Upper lobe of right lung (tissue), 1 donor: ENCODE measurements at regions not wholly inside any gene's neighbourhood (a gene's known extent, or its start where the extent isn't known, plus 50 kb on each side); places are given as distances from the start of the nearest gene placed in this dataset.

Source experiments
- ATAC-seq: fragments of 200-7000 bp; cut with Tn5 transposase; one replicate; pipeline ENCODE4 v1.9.1; 2020; ENCODE audit warnings: mild to moderate bottlenecking, moderate library complexity
- DNase-seq: peaks from one replicate; pipeline ENCODE4 v3.0.0-alpha.2; 2020
- H3K27ac ChIP-seq: fragments of 200-600 bp; one replicate; pipeline ENCODE4 v1.8.0; 2022
- H3K27me3 ChIP-seq: fragments of 200-600 bp; one replicate; pipeline ENCODE4 v1.8.0; 2022; ENCODE audit warnings: mild to moderate bottlenecking
- H3K36me3 ChIP-seq: fragments of 200-600 bp; one replicate; pipeline ENCODE4 v1.8.0; 2022
- H3K4me1 ChIP-seq: fragments of 200-600 bp; one replicate; pipeline ENCODE4 v1.8.0; 2022
- H3K4me3 ChIP-seq: fragments of 200-600 bp; one replicate; pipeline ENCODE4 v1.8.0; 2022; ENCODE audit warnings: mild to moderate bottlenecking
- H3K9me3 ChIP-seq: fragments of 200-600 bp; one replicate; pipeline ENCODE4 v1.8.0; 2022
- intact Hi-C: fragments of 100-400 bp; cut with DNase I; formaldehyde crosslinking; loops from one replicate; pipeline ENCODE4 v1.11.0; 2022
- TF ChIP-seq, protein P1 (sequence below): fragments of 200-600 bp; IDR thresholded peaks from one replicate; pipeline ENCODE4 v1.8.0; 2022; ENCODE audit warnings: antibody characterized with exemption
- donor health status: DM: no; HTN: yes; CAD: no; lungs with severe emphysema.

DNA sequence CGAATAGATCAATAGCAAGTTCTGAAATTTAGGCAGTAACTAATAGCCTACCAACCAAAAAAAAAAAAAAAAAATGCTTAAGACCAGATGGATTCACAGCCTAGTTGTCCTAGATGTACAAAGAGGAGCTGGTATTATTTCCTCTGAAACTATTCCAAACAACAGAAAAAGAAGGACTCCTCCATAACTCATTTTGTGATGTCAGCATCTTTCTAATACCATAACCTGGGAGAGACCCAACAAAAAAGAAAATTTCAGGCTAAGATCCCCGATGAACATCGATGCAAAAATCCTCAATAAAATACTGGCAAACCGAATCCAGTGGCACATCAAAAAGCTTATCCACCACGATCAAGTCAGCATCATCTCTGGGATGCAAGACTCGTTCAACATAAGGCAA is 1557.9 kb downstream of the C4orf33 start:
- DNase-seq (no peak), ATAC-seq (no peak)
- TF ChIP-seq, protein P1, sequence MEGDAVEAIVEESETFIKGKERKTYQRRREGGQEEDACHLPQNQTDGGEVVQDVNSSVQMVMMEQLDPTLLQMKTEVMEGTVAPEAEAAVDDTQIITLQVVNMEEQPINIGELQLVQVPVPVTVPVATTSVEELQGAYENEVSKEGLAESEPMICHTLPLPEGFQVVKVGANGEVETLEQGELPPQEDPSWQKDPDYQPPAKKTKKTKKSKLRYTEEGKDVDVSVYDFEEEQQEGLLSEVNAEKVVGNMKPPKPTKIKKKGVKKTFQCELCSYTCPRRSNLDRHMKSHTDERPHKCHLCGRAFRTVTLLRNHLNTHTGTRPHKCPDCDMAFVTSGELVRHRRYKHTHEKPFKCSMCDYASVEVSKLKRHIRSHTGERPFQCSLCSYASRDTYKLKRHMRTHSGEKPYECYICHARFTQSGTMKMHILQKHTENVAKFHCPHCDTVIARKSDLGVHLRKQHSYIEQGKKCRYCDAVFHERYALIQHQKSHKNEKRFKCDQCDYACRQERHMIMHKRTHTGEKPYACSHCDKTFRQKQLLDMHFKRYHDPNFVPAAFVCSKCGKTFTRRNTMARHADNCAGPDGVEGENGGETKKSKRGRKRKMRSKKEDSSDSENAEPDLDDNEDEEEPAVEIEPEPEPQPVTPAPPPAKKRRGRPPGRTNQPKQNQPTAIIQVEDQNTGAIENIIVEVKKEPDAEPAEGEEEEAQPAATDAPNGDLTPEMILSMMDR, result no peak
- H3K9me3 ChIP-seq, result no peaks in the 10 kb centered on the region
- H3K27me3 ChIP-seq, result no peaks in the 10 kb centered on the region
- no peaks in the 10 kb centered on the region for H3K36me3 ChIP-seq
- no peaks in the 10 kb centered on the region for H3K4me1 ChIP-seq
- H3K27ac ChIP-seq, result no peak overlapping the region
- intact Hi-C loops, result no loop called here
- no peak overlapping the region for H3K4me3 ChIP-seq

DNA sequence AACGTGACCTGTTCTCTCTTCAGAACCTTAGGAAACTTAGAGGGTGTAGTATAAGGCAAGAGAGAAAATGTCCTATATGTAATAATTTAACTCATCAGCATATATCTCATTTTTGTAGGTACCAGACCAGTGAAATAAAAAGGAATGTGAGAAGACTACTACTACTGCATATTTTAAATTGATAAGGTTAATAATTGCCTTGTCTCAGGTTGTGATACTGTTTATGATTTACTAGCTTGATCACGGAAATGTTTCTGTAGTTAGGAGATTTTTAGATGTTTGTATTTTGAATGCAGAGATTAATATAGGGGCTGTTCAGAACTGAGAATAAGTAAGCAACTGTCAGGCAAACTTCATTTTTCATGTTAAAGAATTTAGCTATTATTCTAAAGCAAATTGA is 1563.4 kb downstream of the C4orf33 start:
- Histone ChIP-seq H3K27me3 (no peaks in the 10 kb centered on the region), H3K27ac (no peak overlapping the region), H3K9me3 (no peaks in the 10 kb centered on the region), H3K4me3 (no peak overlapping the region), H3K4me1 (no peaks in the 10 kb centered on the region), H3K36me3 (no peaks in the 10 kb centered on the region)
- DNase-seq (no peak), ATAC-seq (no peak)
- intact Hi-C loops, result no loop called here
- TF ChIP-seq, protein P1, result no peak

DNA sequence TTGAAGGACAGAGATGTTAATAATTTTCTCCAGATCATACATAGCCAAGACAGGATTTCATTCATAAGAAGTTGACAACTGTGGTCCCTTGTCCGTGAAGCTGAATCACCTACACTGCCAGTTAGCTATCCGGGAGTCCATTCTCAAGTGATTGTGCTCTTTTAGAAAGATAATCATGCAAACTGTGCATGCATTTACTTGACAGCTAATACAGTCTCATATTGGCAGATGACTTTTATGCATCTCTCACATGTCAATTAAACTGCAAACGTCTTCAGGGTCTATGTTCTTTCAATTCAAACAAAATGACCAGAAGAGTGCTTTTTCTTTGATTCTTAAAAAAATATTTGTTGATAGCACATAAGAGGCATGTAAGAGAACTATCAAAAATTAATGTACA is 1572.9 kb downstream of the C4orf33 start:
- H3K9me3 ChIP-seq, result no peaks in the 10 kb centered on the region
- H3K36me3 ChIP-seq, result no peaks in the 10 kb centered on the region
- intact Hi-C loops, result no loop called here
- TF ChIP-seq, protein P1, result no peak
- H3K4me1 ChIP-seq, result no peaks in the 10 kb centered on the region
- ATAC-seq, result no peak
- H3K27me3 ChIP-seq, result no peaks in the 10 kb centered on the region
- DNase-seq, result no peak
- H3K27ac ChIP-seq, result no peak overlapping the region
- no peak overlapping the region for H3K4me3 ChIP-seq

DNA sequence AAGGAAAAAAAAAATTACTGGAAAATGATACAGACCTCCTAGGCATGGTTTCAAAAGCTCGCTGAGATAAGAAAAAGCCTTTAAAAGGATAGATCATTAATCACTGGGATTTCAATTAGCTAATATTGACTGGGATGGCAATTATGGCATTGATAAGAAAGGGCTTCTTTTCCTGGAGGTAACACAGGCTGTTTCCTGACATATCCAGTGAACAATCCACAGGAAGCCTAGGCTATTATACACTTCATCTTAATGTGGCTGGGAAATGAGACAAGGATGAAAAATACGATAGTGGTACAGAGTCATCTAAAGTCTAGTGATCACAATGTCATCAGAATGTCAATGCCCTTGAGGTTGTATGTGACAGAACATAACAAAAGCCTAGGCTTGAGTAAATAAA is 1579.3 kb downstream of the C4orf33 start:
- Histone ChIP-seq H3K9me3 (no peaks in the 10 kb centered on the region), H3K27ac (no peak overlapping the region), H3K27me3 (no peaks in the 10 kb centered on the region), H3K4me3 (no peak overlapping the region), H3K4me1 (no peaks in the 10 kb centered on the region), H3K36me3 (no peaks in the 10 kb centered on the region)
- no peak for DNase-seq
- TF ChIP-seq, protein P1, result no peak
- intact Hi-C loops, result no loop called here
- ATAC-seq, result no peak

DNA sequence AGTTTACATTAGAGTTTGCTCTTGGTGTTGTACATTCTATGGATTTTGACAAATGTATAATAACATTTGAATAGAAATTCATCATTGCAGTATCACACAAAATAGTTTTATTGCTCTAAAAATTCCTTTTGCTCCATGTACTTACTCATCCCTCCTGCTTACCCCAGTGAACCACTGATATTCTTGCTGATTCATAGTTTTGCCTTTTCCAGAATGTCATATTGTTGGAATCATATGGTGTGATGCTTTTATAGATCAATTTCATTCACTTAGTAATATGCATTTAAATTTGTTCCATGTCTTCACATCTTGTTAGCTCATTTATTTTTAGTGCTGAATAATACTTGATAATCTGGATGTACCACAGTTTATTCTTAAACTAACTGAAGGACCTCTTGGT is 1593.2 kb downstream of the C4orf33 start:
- Histone ChIP-seq H3K27me3 (no peaks in the 10 kb centered on the region), H3K27ac (no peak overlapping the region), H3K4me3 (no peak overlapping the region), H3K9me3 (no peaks in the 10 kb centered on the region), H3K36me3 (no peaks in the 10 kb centered on the region), H3K4me1 (no peaks in the 10 kb centered on the region)
- intact Hi-C loops, result no loop called here
- DNase-seq (no peak), ATAC-seq (no peak)
- TF ChIP-seq, protein P1, result no peak

DNA sequence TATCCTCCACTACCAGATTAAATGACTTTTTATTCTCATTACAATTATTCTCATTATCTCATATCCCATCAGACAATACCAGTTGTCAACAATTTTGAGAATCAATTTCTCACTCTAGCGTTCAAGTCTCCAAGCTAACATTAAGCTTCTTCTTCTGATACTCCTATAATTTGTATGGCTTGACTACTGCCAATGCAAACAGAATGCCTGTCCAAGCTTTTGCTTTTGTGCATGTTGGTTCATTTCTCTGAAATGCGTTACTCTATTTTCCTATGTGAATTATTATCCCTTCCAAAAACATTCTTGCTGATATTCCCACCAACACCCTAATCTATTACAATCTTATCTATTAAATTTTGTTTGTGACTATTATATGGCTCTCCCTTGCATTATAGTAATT is 1602.3 kb downstream of the C4orf33 start:
- Histone ChIP-seq H3K4me1 (no peaks in the 10 kb centered on the region), H3K36me3 (no peaks in the 10 kb centered on the region), H3K27ac (no peak overlapping the region), H3K4me3 (no peak overlapping the region), H3K9me3 (no peaks in the 10 kb centered on the region), H3K27me3 (no peaks in the 10 kb centered on the region)
- DNase-seq (no peak), ATAC-seq (no peak)
- intact Hi-C loops, result no loop called here
- TF ChIP-seq, protein P1, result no peak
